DMS 273 treated with DMSO at 0.1 percent for 48 hours (cell line): ENCODE measurements at regions not wholly inside any gene's neighbourhood (a gene's known extent, or its start where the extent isn't known, plus 50 kb on each side); places are given as distances from the start of the nearest gene placed in this dataset.

Experiments
- DNase-seq: peaks from one replicate; lab custom pipeline; 2025; lab: John Stamatoyannopoulos, UW

- DNase-seq, result no peak
Observed at GRCh38 chr7:121810831-121811672, 61.9 kb upstream of the PTPRZ1 start.

DNA sequence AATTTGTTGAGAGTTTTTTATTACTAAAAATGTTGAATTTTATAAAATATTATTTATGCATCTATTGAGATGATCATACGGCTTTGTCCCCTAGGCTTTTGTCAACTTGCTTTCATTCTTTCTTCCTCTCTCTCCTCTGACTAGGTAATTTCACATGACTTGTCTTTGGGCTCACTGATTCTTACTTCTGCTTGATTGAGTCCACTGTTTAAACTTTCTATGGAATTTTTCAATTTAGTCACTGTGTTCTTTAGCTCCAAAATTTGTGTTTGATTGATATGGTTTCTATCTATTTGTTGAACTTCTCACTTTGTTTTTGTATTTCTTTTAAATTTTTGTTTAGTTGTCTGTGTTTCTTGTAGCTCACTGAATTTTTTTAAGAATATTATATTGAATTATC is 65.9 kb upstream of the PTPRZ1 start:
- no peak for DNase-seq

GRCh38 chr7:121803039-121803438 is 69.9 kb upstream of the PTPRZ1 start:
- no peak for DNase-seq

DNA sequence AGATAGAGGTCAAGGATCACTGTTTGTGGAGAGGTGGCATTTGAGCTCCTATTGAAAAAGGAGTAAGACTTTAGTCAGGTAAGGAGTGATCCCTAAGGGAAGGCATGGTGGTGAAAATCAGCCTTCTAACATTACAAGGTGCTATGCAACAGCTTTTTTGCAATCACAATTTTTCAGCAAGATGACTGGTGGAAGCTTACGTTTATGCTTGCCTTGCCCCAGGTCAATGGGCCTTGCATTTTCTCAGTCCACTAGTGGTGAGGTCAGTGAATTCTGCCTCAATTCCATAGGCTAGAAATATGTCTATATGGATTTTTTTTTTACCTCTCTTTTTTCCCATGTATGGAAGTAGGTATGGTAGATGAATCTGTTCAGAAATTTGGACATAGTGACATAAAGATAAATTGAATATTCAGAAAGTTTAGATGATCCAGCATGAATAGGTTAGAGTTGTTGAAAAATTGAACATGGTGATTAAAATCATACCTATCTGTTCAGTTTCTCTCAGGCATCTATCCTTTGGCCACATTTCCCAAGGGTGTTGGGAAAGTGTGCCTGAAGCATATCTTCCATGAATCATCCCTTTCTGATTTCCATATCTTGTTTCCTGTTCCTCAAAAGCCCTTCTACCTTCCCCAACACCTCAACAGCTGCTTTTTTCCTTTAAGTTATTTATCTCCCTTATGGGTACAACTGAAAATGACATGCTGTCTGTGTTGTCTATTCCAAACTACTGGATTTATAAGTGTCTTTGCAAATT is 71.9 kb upstream of the PTPRZ1 start:
- DNase-seq, result no peak

- no peak for DNase-seq
Observed at GRCh38 chr7:121798896-121799295, 74.1 kb upstream of the PTPRZ1 start.

- DNase-seq, result no peak
Observed at GRCh38 chr7:121798453-121798840, 74.5 kb upstream of the PTPRZ1 start.

DNA sequence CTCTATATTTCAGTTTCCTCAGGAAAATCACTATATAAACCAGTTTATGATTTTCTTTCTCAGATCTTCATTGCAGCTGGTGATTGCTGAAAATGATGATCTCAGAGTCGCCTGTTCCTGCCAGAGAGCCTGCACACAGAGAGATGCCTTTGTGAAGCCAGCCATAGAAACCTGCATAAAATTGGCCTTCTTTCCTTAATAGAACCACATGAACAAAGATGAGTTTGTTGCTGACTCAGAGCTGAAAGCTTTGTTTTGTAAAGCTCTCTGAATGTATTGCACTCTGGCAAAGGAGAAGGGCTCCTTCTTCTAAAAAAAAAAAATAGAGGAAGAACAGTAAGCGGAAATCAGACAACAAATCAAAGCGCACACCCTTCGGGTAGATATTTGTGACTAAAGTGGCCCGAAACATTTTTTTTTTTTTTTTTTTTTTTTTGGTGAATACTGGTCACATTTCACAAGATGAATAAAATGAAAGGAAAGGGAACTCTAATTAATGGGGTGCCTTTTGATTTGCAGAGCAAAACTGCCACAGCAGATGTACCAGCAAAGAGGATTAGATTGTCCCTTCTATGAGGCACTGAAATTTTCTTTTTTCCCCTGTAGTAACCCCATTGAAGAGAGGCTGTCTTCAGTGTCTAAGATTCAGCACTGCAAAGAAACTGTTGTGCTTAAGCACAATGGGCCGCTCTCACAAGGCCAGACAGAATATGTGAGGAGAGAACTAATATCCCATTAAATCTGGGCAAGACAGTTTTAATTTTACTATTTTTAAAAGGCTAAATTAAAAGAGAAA is 75.1 kb upstream of the PTPRZ1 start:
- DNase-seq, result no peak

GRCh38 chr7:121796936-121797656 is 75.9 kb upstream of the PTPRZ1 start:
- no peak for DNase-seq

- no peak for DNase-seq
Observed at GRCh38 chr7:121796381-121796780, 76.6 kb upstream of the PTPRZ1 start.

DNA sequence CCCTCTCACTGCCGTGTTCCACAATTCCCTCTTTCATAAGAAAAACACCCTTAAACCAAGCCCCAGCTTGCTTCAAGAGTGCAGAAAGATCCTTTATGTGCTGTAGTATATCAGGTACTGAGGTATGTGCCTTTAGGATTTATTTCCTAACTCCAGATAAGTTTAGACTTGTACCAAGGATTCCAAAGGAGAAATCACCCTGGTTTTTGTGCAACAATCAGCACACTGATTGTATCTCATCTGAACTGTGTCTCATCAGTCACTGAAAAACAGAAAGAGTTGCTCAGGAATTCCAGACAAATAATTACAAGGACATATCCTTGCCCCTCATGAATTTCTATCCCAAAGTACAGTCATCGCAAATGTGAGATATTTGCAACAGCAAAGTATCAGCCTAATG is 77.2 kb upstream of the PTPRZ1 start:
- no peak for DNase-seq

- DNase-seq, result no peak
Observed at GRCh38 chr7:121793716-121794115, 79.2 kb upstream of the PTPRZ1 start.

DNA sequence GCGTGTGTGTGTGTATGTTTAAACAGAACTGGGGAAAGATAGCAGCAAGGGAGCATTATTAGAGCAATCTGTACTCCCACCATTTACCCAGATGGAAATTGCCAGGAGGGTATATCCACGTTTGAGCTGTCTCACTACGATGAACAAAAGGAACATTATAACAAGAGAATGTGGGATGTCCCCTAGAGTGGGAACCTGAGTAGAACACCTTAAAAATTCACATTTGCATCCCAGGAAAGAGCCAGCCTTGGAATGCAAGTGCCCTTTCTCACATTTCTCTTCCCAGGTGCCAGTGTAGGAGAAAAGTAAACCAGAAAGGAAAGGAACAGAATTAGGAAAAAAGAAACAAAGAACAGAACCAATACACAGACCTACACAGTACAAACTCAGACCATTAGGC is 95.3 kb upstream of the PTPRZ1 start:
- DNase-seq, result no peak

DNA sequence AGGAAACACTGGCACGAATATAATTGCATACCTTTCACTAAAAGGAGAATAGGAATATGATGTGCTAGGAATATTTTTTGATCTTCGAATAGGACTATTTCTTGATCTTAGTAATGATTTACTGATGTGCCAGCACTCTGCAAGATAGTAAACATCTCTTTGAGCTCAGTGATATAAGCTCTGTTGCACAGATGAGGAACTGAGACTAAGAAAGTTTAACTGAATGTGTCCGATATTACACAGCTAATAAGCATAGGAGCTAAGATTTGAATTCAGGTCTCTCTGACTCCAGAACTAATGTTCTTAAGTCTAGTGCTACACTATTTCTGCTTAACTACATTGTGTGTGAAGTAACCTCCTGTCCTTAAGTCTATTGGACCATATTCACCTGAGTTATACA is 98.4 kb upstream of the PTPRZ1 start:
- DNase-seq, result no peak

- DNase-seq, result no peak
Observed at GRCh38 chr7:121766676-121767075, 106.3 kb upstream of the PTPRZ1 start.

GRCh38 chr7:121761399-121761798 is 111.6 kb upstream of the PTPRZ1 start:
- no peak for DNase-seq

DNA sequence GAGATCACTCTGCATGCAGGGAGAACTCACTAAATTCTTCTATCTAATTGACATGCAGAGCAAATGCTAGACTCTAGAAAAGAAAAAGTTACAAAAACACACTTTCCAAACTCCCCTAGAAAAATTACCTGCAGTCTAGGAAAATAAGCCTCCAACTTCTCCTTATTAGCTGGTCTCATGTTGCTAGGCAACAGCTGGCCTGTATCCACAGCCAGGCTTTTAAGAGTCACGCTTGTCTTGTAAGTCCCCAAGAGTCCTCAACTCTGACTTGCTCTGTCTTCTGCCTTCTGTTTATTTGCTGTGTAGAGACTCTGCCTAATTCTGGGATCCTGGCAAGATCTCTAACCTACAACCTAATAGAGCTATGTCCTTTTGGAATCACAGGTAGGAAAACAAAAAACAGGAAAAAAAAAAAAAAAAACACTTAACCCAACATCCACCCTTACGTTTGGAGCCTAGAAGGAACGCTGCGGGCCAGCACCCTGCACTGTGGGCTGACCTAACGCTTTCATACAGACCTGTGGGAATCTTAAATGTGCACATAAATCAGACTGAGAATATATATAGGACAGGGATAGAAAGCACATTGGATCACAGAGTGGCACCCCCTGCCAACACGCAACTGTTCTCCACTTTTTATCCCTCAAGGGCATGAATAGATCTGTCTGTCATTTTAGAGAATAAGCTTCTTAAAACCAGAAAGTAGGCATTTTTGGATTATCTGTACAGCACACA is 117.0 kb upstream of the PTPRZ1 start:
- DNase-seq, result peak; percentile 50

DNA sequence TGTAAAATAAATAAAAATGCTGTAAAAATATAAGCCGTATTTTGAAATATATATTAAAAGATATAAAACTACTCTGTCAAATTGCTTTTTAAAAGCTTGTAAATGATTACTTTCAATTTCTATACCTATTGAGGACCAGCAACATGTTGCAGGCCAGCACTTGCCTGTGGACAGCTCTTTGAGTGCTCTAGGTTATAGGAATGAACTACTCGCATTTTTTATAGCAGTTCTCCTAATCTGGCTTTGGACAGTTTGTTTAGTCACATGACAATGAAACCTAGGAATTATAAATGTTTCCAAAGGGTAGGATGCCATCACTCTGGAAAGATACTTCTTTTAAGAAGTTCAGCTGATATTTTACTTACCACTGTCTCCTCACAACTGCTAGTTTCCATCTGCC is 117.7 kb upstream of the PTPRZ1 start:
- no peak for DNase-seq

DNA sequence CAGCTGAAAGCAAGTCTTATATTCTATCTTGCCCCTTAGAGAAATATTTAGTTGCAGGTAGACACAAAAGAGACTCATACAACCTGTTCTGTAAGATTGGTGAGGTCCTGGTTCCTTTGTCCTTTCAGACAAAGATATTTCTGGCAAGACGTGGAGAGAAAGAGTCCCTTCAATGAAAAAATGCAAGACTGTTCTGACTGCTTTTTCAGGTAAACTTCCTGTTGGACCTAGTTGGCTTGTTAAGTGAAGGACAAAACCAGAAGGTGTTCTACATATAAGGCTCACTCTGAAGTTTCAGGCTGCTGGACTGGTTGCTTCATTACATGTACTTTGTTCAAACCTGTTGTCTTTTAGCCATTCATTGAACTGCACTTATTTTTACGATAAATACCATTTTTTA is 119.0 kb upstream of the PTPRZ1 start:
- no peak for DNase-seq

GRCh38 chr7:121752706-121753105 is 120.3 kb upstream of the PTPRZ1 start:
- no peak for DNase-seq

DNA sequence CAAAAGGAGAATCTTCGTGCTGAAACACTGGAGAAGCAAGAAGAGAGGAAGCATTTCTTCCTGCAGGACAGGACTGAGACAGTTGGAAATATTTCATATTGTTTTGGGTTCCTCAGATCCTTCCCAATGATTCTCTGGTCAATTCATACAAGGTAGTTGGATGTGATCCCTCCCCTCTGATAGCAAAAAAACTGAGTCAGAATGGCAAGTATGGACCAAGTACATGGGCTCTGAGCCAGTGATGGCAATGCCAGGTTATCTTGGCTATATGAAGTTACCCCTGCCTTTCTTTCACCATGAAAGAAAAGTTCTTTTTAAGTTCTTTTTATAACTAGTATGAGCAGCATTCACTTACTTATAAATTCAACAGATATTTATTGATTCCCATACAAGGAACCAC is 124.4 kb upstream of the PTPRZ1 start:
- DNase-seq, result no peak

DNA sequence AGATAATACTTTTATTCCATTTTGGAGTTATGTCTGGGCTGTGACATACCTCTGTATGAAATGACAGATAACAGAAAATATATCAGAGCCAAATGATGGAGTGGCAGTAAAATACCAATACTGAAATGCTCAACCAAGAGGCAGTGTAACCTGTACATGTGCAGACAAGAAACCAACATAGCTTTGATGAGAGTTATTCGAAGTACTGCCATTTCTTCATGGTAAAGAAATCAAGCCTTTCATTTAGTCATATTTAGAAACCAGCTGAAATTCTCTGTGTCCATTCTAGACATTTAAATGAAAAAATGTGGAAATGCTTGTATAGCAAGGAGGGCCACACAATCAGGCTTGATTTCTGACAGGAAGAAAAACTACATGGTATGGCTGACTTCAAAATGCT is 127.1 kb upstream of the PTPRZ1 start:
- DNase-seq, result no peak
